ENCODE measurements at regions not wholly inside any gene's neighbourhood (a gene's known extent, or its start where the extent isn't known, plus 50 kb on each side); places are given as distances from the start of the nearest gene placed in this dataset.

- Histone ChIP-seq H3K4me2 (ENCODE audit: extremely low read depth, insufficient read depth, low read length) (no peak overlapping the region), H3K4me1 (ENCODE audit: control insufficient read depth, extremely low read depth, insufficient read depth, low read length) (no peaks in the 10 kb centered on the region), H3K9ac (ENCODE audit: insufficient read depth, low read length) (no peak overlapping the region), H3K27me3 (ENCODE audit: control insufficient read depth, insufficient read depth, low read length) (no peaks in the 10 kb centered on the region), H3K9me3 (ENCODE audit: control insufficient read depth, insufficient read depth, low read depth, low read length) (no peaks in the 10 kb centered on the region), H3K36me3 (ENCODE audit: control insufficient read depth, insufficient read depth, low read length) (no peaks in the 10 kb centered on the region), H3K27ac (ENCODE audit: insufficient read depth, low read length) (no peak overlapping the region), H3K4me3 (replicated peaks in 1 of 4; ENCODE audit: control extremely low read depth in 1 of 4, insufficient read depth in 1 of 4, low read depth in 3 of 4, low read length in 4 of 4) (no peak overlapping the region), H4K20me1 (ENCODE audit: control insufficient read depth, extremely low read depth, insufficient read depth, low read length) (no peaks in the 10 kb centered on the region), H2AFZ (ENCODE audit: low read length) (no peak overlapping the region), H3K79me2 (ENCODE audit: control insufficient read depth, insufficient read depth, low read length) (no peaks in the 10 kb centered on the region)
- TF ChIP-seq CTCF (conservative IDR thresholded peaks at IDR 0.05 in 1 of 2, IDR thresholded peaks at IDR 0.05 in 1 of 2; ENCODE audit: low read depth in 1 of 2, low read length in 2 of 2) (no peak), EZH2 (IDR thresholded peaks at IDR 0.05; ENCODE audit: low read length, missing control alignments) (no peak)
- no peak for DNase-seq (ENCODE audit: low read depth in 2 of 2)
Measured at GRCh38 chr5:92514896-92515295, 1066.1 kb downstream of the NR2F1-AS1 start.

DNA sequence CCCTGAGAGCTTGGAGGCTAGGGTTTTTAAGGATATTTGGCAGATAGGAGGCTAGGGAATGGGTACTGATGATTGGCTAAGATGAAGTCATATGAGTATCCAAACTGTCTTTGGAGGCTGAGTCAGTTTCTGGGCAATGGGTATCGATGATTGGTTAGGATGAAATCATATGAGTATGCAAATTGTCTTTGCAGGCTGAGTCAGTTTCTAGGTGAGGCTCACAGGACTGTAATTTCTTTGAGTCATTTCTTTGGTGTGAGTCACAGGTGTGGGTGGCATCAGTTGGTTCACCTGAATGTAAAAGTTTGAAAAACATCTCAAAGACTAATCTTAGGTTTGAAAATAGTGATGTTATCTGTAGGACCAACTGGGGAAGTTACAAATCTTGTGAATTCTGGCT is 1068.0 kb downstream of the NR2F1-AS1 start:
- no peaks in the 10 kb centered on the region for H3K79me2 ChIP-seq (ENCODE audit: control insufficient read depth, insufficient read depth, low read length)
- no peak overlapping the region for H3K4me2 ChIP-seq (ENCODE audit: extremely low read depth, insufficient read depth, low read length)
- no peak overlapping the region for H3K9ac ChIP-seq (ENCODE audit: insufficient read depth, low read length)
- no peak overlapping the region for H2AFZ ChIP-seq (ENCODE audit: low read length)
- no peak overlapping the region for H3K27ac ChIP-seq (ENCODE audit: insufficient read depth, low read length)
- TF ChIP-seq CTCF (conservative IDR thresholded peaks at IDR 0.05 in 1 of 2, IDR thresholded peaks at IDR 0.05 in 1 of 2; ENCODE audit: low read depth in 1 of 2, low read length in 2 of 2) (no peak), EZH2 (IDR thresholded peaks at IDR 0.05; ENCODE audit: low read length, missing control alignments) (no peak)
- no peaks in the 10 kb centered on the region for H3K27me3 ChIP-seq (ENCODE audit: control insufficient read depth, insufficient read depth, low read length)
- no peak overlapping the region for H3K4me3 ChIP-seq (replicated peaks in 1 of 4; ENCODE audit: control extremely low read depth in 1 of 4, insufficient read depth in 1 of 4, low read depth in 3 of 4, low read length in 4 of 4)
- H3K9me3 ChIP-seq (ENCODE audit: control insufficient read depth, insufficient read depth, low read depth, low read length), result no peaks in the 10 kb centered on the region
- no peaks in the 10 kb centered on the region for H4K20me1 ChIP-seq (ENCODE audit: control insufficient read depth, extremely low read depth, insufficient read depth, low read length)
- peak in 1 of 2 donors; percentile 14 for DNase-seq (ENCODE audit: low read depth in 2 of 2)
- H3K4me1 ChIP-seq (ENCODE audit: control insufficient read depth, extremely low read depth, insufficient read depth, low read length), result no peaks in the 10 kb centered on the region
- no peaks in the 10 kb centered on the region for H3K36me3 ChIP-seq (ENCODE audit: control insufficient read depth, insufficient read depth, low read length)

- no peak overlapping the region for H2AFZ ChIP-seq (ENCODE audit: low read length)
- no peaks in the 10 kb centered on the region for H4K20me1 ChIP-seq (ENCODE audit: control insufficient read depth, extremely low read depth, insufficient read depth, low read length)
- H3K36me3 ChIP-seq (ENCODE audit: control insufficient read depth, insufficient read depth, low read length), result no peaks in the 10 kb centered on the region
Measured at GRCh38 chr5:92508271-92508670, 1072.7 kb downstream of the NR2F1-AS1 start.

More at GRCh38 chr5:92508271-92508670, 1072.7 kb downstream of the NR2F1-AS1 start:
- no peak for DNase-seq (ENCODE audit: low read depth in 2 of 2)
- H3K4me3 ChIP-seq (replicated peaks in 1 of 4; ENCODE audit: control extremely low read depth in 1 of 4, insufficient read depth in 1 of 4, low read depth in 3 of 4, low read length in 4 of 4), result no peak overlapping the region
- no peaks in the 10 kb centered on the region for H3K9me3 ChIP-seq (ENCODE audit: control insufficient read depth, insufficient read depth, low read depth, low read length)
- no peak overlapping the region for H3K27ac ChIP-seq (ENCODE audit: insufficient read depth, low read length)
- no peaks in the 10 kb centered on the region for H3K79me2 ChIP-seq (ENCODE audit: control insufficient read depth, insufficient read depth, low read length)
- TF ChIP-seq EZH2 (IDR thresholded peaks at IDR 0.05; ENCODE audit: low read length, missing control alignments), result no peak
- TF ChIP-seq CTCF (conservative IDR thresholded peaks at IDR 0.05 in 1 of 2, IDR thresholded peaks at IDR 0.05 in 1 of 2; ENCODE audit: low read depth in 1 of 2, low read length in 2 of 2), result no peak
- no peaks in the 10 kb centered on the region for H3K27me3 ChIP-seq (ENCODE audit: control insufficient read depth, insufficient read depth, low read length)
- no peaks in the 10 kb centered on the region for H3K4me1 ChIP-seq (ENCODE audit: control insufficient read depth, extremely low read depth, insufficient read depth, low read length)
- no peak overlapping the region for H3K4me2 ChIP-seq (ENCODE audit: extremely low read depth, insufficient read depth, low read length)
- H3K9ac ChIP-seq (ENCODE audit: insufficient read depth, low read length), result no peak overlapping the region

Measured in fibroblast of lung (primary cell).